ENCODE measurements at regions not wholly inside any gene's neighbourhood (a gene's known extent, or its start where the extent isn't known, plus 50 kb on each side); places are given as distances from the start of the nearest gene placed in this dataset.

- no peaks in the 10 kb centered on the region for H3K79me2 ChIP-seq (ENCODE audit: control insufficient read depth, insufficient read depth, low read length)
- no peaks in the 10 kb centered on the region for H3K4me1 ChIP-seq (ENCODE audit: control insufficient read depth, extremely low read depth, insufficient read depth, low read length)
- intact Hi-C loops (cut with micrococcal nuclease): no loop called here
- H2AFZ ChIP-seq (ENCODE audit: low read depth, low read length): no peak overlapping the region
- H3K4me3 ChIP-seq (replicated peaks in 1 of 3; ENCODE audit: insufficient read depth in 1 of 3, low read depth in 1 of 3, low read length in 3 of 3): no peak overlapping the region
- dilution Hi-C loops (cut with MboI; ENCODE audit: extremely low pct_ligation_motif_present, low sequenced_read_pairs): no loop called here
- DNase-seq (ENCODE audit: low read depth, low spot score): no peak
- H3K27ac ChIP-seq (ENCODE audit: insufficient read depth, low read depth, low read length): no peak overlapping the region
- no peaks in the 10 kb centered on the region for H3K9me3 ChIP-seq (replicated peaks; ENCODE audit: control insufficient read depth, insufficient read depth, low read length)
- H3K4me2 ChIP-seq (ENCODE audit: insufficient read depth, low read length): no peak overlapping the region
- no peaks in the 10 kb centered on the region for H3K36me3 ChIP-seq (ENCODE audit: control insufficient read depth in 2 of 2, extremely low read depth in 1 of 2, insufficient read depth in 2 of 2, low read length in 2 of 2)
- POLR2A ChIA-PET: no interaction called here
- H3K9me1 ChIP-seq (replicated peaks; ENCODE audit: control insufficient read depth, extremely low read depth, insufficient read depth, low read length): no peaks in the 10 kb centered on the region
- H3K9ac ChIP-seq (replicated peaks; ENCODE audit: extremely low read depth, insufficient read depth, low read length): no peak overlapping the region
- BruUV-seq (replicated peaks): no TSS peak
- TF ChIP-seq JUN (IDR thresholded peaks at IDR 0.05; ENCODE audit: borderline replicate concordance, insufficient read depth, insufficient read length, low read depth): no peak
- no peak for TF ChIP-seq MYC (IDR thresholded peaks at IDR 0.05; ENCODE audit: low read depth, low read length)
- TF ChIP-seq FOS (IDR thresholded peaks at IDR 0.05; ENCODE audit: borderline replicate concordance, insufficient read depth, low read length): no peak
- no peak for TF ChIP-seq GATA2 (IDR thresholded peaks at IDR 0.05; ENCODE audit: insufficient read depth, insufficient read length, low read depth, low read length)
- TF ChIP-seq POLR2AphosphoS5 (IDR thresholded peaks at IDR 0.05; ENCODE audit: insufficient read depth, low read depth, low read length): no peak
- H4K20me1 ChIP-seq (replicated peaks; ENCODE audit: control insufficient read depth, extremely low read depth, insufficient read depth, low read length): no peaks in the 10 kb centered on the region
- CTCF ChIA-PET: interaction anchor here (1.6 kb wide), 1 partner anchor 12 kb away, joined by 4 read pairs; no protein-coding TSS in a partner anchor
- FAIRE-seq: no peak
- H3K27me3 ChIP-seq (ENCODE audit: control insufficient read depth in 2 of 2, insufficient read depth in 2 of 2, low read length in 2 of 2): no peaks in the 10 kb centered on the region
Measured at GRCh38 chr16:9280069-9280466, 188.6 kb downstream of the HAPSTR1 start.

GRCh38 chr16:9286930-9287329 lies 195.5 kb downstream of the HAPSTR1 start:
- TF ChIP-seq POLR2A (IDR thresholded peaks at IDR 0.05; ENCODE audit: low read depth, low read length) (no peak), MYC (IDR thresholded peaks at IDR 0.05; ENCODE audit: low read depth, low read length) (no peak), GATA2 (IDR thresholded peaks at IDR 0.05; ENCODE audit: insufficient read depth, insufficient read length, low read depth, low read length) (no peak)
- no peak overlapping the region for H3K9ac ChIP-seq (replicated peaks; ENCODE audit: extremely low read depth, insufficient read depth, low read length)
- no peaks in the 10 kb centered on the region for H3K9me3 ChIP-seq (replicated peaks; ENCODE audit: control insufficient read depth, insufficient read depth, low read length)
- intact Hi-C loops (cut with micrococcal nuclease) (no loop called here), dilution Hi-C loops (cut with MboI; ENCODE audit: extremely low pct_ligation_motif_present, low sequenced_read_pairs) (no loop called here)
- H3K9me1 ChIP-seq (replicated peaks; ENCODE audit: control insufficient read depth, extremely low read depth, insufficient read depth, low read length): no peaks in the 10 kb centered on the region
- no peaks in the 10 kb centered on the region for H3K79me2 ChIP-seq (ENCODE audit: control insufficient read depth, insufficient read depth, low read length)
- H3K27me3 ChIP-seq (ENCODE audit: control insufficient read depth in 2 of 2, insufficient read depth in 2 of 2, low read length in 2 of 2): no peaks in the 10 kb centered on the region
- no peak overlapping the region for H3K4me3 ChIP-seq (replicated peaks in 1 of 3; ENCODE audit: insufficient read depth in 1 of 3, low read depth in 1 of 3, low read length in 3 of 3)
- ChIA-PET CTCF (no interaction called here), POLR2A (no interaction called here)
- no peaks in the 10 kb centered on the region for H3K36me3 ChIP-seq (ENCODE audit: control insufficient read depth in 2 of 2, extremely low read depth in 1 of 2, insufficient read depth in 2 of 2, low read length in 2 of 2)
- no peak for FAIRE-seq
- no peak overlapping the region for H3K4me2 ChIP-seq (ENCODE audit: insufficient read depth, low read length)
- no peak overlapping the region for H2AFZ ChIP-seq (ENCODE audit: low read depth, low read length)
- BruUV-seq (replicated peaks): no TSS peak
- H3K27ac ChIP-seq (ENCODE audit: insufficient read depth, low read depth, low read length): no peak overlapping the region
- no peak for DNase-seq (ENCODE audit: low read depth, low spot score)
- no peaks in the 10 kb centered on the region for H4K20me1 ChIP-seq (replicated peaks; ENCODE audit: control insufficient read depth, extremely low read depth, insufficient read depth, low read length)
- H3K4me1 ChIP-seq (ENCODE audit: control insufficient read depth, extremely low read depth, insufficient read depth, low read length): no peaks in the 10 kb centered on the region
